ENCODE measurements at regions not wholly inside any gene's neighbourhood (a gene's known extent, or its start where the extent isn't known, plus 50 kb on each side); places are given as distances from the start of the nearest gene placed in this dataset.

- no peak for TF ChIP-seq CTCF (IDR thresholded peaks at IDR 0.05)
- no peak for TF ChIP-seq POLR2A (IDR thresholded peaks at IDR 0.05)
Measured at GRCh38 chrX:69085826-69086225, 79.4 kb downstream of the PJA1 start.
